ENCODE measurements at regions not wholly inside any gene's neighbourhood (a gene's known extent, or its start where the extent isn't known, plus 50 kb on each side); places are given as distances from the start of the nearest gene placed in this dataset.
"Not testable (repeated sequence)": the region's sequence is repeated elsewhere in the genome, so short reads cannot be mapped to it uniquely, and the experiment has no call there.

- DNase-seq (ENCODE audit: low spot score) = no peak
These were observed 331.0 kb upstream of the IL12A start for GRCh38 chr3:159657629-159658028.

DNA sequence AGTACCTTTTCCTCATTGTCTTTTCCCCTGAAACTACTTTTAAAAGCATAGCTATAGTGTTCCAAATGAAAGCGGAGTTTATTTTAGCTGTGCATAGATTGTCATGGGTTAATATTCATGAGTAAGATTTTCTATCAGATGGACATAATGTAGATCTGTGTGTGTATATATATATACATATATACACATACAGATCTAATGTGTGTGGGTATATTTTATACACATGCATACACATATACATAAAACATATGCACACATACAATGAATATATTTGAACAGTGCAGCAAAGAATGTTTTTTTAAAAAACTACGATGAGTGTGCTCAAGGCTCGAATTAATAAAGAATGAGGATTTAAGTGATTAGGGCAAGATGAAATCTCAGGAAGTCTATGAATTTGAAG lies 328.3 kb upstream of the IL12A start:
- DNase-seq (ENCODE audit: low spot score) = no peak

DNA sequence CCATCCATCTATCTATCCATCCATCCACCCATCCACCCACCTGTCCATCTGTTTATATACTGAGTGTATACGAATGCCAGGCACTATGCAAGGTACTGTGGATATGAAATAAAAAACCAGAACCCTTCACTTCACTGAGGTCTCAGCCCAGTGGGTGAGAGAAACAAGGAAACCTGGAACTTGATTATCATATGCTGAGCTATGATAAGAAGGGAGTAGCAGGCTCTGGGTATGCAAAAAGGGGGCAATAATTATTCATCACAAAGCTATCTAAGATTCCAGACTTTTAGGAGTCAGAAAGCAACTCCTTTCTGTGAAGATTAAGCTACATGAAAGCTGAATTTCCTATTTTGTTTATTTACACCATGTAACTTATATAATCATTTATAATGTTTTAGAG lies 327.7 kb upstream of the IL12A start:
- no peak for DNase-seq (ENCODE audit: low spot score)

- no peak for DNase-seq (ENCODE audit: low spot score)
These were observed 326.1 kb upstream of the IL12A start for GRCh38 chr3:159662549-159662948.

DNA sequence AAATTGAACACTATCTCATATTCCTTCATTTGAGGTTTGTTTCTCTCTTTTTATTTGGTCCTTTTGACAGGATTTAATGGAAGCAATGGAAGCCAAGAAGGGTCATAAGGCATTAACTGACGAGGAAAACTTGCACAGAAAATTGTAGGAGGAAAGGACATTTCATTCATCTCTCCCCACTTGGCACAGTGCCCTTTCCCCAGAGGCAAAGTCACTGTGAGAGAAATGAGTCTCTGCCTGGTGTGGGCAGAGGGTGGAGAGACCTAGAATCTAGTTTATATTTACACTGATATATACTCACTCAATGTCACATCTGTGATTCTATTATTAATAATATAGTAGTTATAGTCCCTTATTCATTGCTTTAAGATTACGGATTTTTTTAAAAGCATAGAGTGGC lies 324.6 kb upstream of the IL12A start:
- no peak for DNase-seq (ENCODE audit: low spot score)

- no peak for DNase-seq (ENCODE audit: low spot score)
These were observed 324.0 kb upstream of the IL12A start for GRCh38 chr3:159664653-159665052.

DNA sequence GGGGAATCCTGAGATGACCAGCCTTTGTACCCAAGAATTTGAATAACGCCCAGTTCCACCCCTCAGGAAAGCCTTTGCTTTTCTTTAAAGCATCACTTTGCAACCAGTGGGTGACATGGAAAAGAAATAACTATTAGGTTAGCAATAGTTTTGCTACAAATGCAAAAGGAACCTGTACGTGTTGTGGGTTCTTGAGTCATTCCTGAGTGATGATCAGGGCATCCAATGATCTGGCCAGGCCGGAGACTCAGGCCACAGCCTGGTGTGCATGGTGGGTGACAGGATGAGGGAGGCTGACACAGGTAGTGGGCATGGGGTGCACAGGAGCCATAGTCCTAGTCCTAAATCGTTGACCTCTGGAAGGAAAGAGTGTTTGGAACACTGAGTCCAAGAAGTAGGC lies 321.4 kb upstream of the IL12A start:
- no peak for DNase-seq (ENCODE audit: low spot score)

GRCh38 chr3:159668461-159668860 lies 320.2 kb upstream of the IL12A start:
- DNase-seq (ENCODE audit: low spot score) = no peak

DNA sequence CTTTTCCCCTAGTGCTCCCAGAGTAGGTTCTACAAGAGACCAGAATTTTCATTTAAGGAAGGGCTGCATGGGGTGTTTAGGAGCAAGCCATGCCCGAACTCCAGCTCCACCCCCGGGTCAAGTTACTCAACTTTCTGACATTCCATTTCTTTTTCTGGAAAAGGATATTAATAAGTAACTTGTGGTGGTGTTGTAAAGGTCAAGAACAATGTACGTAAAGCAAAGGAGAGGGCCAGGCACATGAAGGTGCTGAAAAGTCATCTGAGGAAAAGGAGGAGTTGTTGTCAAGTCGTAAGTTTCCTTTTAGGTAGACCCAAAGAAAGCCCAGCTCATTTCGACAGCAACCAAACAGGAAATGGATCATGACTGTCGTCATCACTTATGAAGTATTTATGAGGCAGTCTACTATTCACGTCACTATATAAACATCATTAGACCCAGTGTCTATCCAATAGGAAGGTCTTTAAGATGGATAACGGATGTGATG lies 319.6 kb upstream of the IL12A start:
- peak; percentile 19 for DNase-seq (ENCODE audit: low spot score)

DNA sequence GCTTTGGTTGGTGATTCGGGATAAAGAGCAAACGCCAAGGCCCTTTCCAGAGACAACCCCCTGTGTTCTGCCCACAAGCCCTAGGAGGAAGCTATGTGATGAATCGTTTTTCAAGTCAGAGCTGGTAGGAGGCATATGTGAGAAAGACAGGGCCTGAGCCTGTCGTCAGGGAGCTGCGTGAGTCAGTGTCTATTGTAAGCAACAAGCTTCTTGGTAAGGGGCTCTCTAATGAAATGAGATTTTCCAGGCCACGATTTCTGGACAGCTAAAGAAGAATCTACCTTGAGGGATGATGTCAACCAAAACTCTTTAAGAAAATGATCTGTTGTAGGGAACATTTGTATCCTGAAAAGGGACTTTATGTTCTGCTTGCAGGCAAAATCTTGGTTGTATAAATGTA lies 318.9 kb upstream of the IL12A start:
- DNase-seq (ENCODE audit: low spot score) = no peak

DNA sequence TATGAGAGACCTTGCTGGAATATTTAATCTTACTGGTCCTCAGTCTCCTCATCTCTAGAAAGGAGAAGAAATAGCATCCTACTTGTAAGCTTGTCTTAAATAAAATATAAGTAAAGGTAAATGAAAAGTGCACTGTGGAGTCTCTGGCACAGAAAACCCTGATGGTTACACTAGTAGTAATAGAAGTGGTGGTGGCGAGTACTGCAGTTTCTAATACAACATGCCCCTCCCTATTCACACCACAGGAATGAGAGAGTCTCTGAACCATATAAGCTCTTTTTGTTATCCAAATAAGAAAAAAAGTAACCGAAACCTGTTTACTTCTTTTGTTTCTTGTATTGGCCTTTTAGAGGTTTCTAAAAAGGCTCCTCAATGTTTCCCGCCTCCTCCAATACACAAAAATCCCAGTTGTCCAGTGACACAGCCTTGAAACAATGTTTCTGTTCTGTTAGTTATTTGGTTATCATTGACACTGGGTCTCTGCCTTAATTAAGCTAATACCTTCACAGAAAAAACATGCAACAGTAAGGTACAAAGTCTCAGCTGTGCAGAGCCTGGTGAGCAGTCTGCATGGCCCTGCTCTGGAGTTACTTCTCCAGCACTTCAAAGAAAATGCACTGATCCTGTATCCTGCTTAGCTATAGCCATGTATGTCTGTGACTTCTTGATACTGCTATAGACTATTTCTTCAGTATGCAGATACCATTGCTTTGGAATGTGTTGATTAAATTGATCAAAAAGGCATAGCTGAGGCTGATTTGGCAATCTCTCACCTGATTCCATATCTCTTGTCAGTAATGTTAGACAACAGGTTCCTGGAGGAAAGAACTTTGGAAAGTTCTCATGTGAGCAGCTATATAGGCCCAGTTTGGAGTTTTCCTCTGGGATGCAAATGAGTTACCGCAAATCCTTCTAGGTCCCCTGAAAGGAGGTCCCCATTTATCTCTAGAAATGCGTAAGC lies 315.6 kb upstream of the IL12A start:
- peak; percentile 26 for DNase-seq (ENCODE audit: low spot score)

DNA sequence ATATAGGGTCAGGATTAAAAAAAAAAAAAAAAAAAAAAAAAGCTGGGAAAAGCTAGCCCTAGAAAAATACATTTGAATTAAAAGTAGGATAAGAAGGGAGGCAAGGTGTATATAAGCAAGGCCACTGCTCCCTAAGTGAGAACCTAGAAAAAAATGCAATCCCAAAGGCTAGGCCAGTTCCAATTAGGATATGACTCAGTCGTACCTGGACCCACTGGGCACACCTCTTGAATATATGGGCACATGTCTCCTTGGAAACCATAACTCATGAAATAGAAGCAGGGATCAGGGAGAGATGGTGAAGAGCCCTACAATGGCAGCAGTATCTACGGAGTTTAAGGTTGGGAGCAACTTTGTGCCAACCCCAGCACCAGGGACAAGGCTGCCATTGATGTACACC lies 314.1 kb upstream of the IL12A start:
- no peak for DNase-seq (ENCODE audit: low spot score)

GRCh38 chr3:159675285-159675684 lies 313.4 kb upstream of the IL12A start:
- no peak for DNase-seq (ENCODE audit: low spot score)

- DNase-seq (ENCODE audit: low spot score) = no peak
These were observed 308.7 kb upstream of the IL12A start for GRCh38 chr3:159679900-159680299.

- DNase-seq (ENCODE audit: low spot score) = not testable (repeated sequence)
These were observed 306.9 kb upstream of the IL12A start for GRCh38 chr3:159681717-159682116.

- DNase-seq (ENCODE audit: low spot score) = no peak
These were observed 302.8 kb upstream of the IL12A start for GRCh38 chr3:159685801-159686200.

GRCh38 chr3:159693226-159693625 lies 295.4 kb upstream of the IL12A start:
- no peak for DNase-seq (ENCODE audit: low spot score)

GRCh38 chr3:159711560-159712333 lies 276.9 kb upstream of the IL12A start:
- DNase-seq (ENCODE audit: low spot score) = peak; percentile 13

DNA sequence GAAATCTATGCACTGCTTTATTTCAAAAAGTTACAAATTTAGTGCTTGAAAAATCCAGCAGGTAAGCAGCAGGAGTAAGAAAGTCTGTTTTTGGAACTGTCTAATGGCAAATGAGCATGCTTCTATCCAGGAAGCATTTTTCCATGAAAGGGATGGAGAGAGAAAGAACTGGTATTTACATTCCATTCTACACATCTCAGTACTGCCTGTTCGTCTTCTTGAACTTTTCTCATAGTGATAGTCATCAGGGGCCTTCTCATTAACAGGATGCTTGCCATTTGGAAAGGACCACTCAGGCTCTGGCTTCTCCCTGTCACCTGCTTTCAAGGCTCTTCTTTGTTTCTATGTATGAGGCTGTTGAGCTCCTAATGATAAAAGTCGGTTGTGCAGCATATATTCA lies 267.3 kb upstream of the IL12A start:
- no peak for DNase-seq (ENCODE audit: low spot score)

GRCh38 chr3:159723295-159723694 lies 265.3 kb upstream of the IL12A start:
- DNase-seq (ENCODE audit: low spot score) = no peak

- no peak for DNase-seq (ENCODE audit: low spot score)
These were observed 264.0 kb upstream of the IL12A start for GRCh38 chr3:159724627-159725026.

DNA sequence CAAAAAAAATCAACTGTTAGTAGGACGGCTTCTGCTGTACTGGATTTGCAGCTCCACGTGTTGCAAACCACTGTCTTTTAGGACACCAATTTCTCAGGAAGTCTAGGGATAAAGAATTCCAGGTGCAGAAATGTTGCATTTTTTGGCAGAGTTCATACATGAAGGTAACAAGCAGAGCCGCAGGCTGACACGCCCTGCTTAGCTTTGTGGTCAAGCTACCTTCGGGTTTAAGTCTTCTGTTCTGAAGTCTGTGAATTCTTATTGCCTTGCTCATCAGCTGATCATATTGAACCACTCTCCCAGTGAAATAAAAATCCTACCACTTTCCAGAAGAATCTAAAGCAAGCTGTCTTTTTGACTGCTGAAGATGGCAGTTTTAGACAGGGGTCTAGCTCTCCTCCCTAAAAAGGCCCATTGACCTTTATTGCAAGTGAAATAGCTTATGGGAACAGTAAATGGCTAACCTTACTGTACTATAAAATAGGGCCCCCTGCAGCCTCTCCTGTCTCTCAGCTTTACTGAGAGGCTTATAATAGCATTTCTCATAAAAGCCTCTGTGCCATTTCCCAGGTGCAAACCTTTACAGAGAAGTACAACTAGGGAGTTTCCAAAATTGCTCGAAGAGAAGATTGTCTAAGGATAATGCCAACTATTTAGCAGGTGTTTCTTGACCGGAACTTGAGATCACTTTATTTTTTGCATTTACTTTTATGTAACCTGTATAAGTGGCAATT lies 262.2 kb upstream of the IL12A start:
- DNase-seq (ENCODE audit: low spot score) = no peak
